ENCODE measurements at regions not wholly inside any gene's neighbourhood (a gene's known extent, or its start where the extent isn't known, plus 50 kb on each side); places are given as distances from the start of the nearest gene placed in this dataset.

- TF ChIP-seq CTCF (IDR thresholded peaks at IDR 0.05; ENCODE audit: low read depth, low read length) (no peak), EZH2phosphoT487 (IDR thresholded peaks at IDR 0.05; ENCODE audit: low read depth) (no peak)
Measured at GRCh38 chr12:83320350-83320749, 633.6 kb downstream of the TMTC2 start.
